HG03064 (cell line): ENCODE measurements at regions not wholly inside any gene's neighbourhood (a gene's known extent, or its start where the extent isn't known, plus 50 kb on each side); places are given as distances from the start of the nearest gene placed in this dataset.
"Not testable (repeated sequence)": the region's sequence is repeated elsewhere in the genome, so short reads cannot be mapped to it uniquely, and the experiment has no call there.

Experiments used
- ATAC-seq: cut with Tn5 transposase; IDR thresholded peaks from one replicate; pipeline ENCODE4 v1.9.1; 2021; ENCODE audit warnings: low read depth; ENCODE audit not compliant: unreplicated experiment

DNA sequence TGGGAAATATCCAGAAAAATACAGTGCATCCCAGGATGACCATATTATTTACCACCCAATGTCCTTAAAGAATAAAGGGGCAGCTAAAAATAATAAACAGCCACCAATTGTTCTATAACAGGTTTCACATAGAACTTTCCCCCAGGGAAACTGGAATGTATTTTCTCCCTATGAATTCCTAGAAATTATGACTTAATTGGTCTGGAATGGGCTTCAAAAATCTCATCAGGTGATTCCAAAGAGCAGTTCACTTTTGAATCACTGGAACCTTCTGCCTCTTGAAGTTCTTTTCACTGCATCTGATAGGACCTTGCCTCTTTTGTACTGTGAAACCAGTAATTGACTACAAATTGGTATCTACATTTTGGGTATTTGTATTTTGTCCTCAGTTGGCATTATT, 119.3 kb downstream of the ZNF330 start:
- ATAC-seq, result no peak

DNA sequence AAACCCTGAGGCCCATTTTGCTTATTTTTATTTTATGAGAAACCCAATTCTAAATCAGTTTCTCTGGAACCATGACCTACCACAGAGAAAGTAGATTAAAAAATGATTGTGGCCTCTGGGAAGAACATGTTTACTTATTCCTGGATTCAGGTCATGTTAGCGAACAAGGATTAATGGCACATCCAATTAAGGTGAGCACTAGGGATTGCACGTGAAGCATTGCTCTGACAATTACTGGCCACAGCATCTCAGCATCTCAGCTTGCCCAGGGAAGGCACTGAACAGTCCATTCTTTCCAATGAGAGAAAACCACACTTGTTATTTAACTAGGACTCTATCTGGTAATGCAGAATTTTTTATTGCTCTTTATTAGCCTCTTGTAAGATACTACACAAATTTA, 119.8 kb downstream of the ZNF330 start:
- ATAC-seq, result no peak

DNA sequence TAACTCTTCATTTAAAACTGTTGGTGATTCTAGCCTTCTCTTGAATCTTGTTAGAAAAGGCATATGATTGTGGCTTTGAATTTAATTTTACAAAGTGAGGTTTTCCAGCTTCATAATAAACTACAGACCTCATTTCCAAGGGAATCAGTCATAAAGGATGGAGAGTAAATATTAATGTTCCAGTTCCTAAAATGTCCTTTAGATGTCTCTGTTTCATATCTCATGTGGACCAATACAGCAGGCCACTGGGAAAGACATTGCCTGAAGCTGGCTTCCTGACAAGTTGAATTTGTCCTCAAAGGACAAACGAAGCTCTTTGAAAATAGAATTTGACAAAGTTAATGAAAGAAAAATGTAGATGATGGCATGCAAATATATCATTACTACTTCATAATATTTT, 125.4 kb downstream of the ZNF330 start:
- no peak for ATAC-seq

DNA sequence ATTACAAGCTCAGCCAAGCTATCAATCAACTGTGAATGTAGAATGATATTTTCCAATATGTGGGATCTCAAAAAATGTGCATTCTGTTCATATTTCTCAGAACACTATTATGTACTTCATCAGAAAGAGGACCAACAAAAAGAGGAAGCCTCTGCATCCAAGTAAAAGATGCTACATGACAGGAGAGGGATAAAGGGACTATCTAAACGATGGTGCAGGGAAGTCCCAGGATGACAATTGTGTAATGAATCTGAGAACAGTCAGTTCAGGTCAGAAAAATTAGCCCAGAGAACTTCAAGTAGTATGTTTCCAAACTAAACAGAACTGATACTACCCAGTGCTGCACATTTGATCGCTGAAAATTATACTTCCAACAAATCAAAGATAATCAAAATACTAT, 127.0 kb downstream of the ZNF330 start:
- no peak for ATAC-seq

DNA sequence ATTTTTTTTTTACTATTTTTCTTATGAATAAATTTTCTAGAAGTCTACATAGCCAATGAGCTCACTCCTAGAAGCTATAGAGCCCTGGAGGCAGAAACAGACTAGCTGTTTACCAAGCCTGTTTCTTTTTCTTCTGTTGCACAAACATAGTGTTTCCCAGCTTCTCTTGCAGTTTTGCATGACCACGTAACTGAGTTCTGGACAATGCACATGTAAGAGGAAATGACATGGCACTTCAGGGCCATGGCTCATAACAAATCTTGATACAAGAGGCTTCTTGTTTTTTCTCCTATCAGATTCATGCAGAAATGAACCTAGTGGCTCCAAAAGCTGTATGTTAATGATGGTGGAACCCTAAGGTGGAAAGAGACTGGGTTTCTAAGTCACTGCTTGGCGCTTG, 127.4 kb downstream of the ZNF330 start:
- no peak for ATAC-seq

DNA sequence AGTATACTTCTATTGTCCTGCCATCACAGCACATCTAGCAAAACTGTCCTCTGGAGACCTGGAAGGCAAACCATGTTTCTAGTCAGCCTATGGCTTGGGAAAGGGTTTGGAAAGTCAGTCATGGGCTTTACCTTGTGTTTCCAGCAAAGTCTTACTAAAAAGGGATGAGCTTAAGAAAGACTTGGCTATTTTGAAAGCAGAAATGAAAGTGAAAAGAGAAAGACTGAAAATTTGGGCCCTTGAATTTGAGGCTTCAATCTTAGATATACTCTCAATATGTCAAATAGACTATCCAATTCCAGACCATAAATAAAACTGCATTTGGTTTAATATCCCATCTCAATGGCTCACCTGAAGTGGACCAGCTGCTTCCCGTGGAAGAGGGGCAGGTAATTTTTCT, 127.9 kb downstream of the ZNF330 start:
- no peak for ATAC-seq

DNA sequence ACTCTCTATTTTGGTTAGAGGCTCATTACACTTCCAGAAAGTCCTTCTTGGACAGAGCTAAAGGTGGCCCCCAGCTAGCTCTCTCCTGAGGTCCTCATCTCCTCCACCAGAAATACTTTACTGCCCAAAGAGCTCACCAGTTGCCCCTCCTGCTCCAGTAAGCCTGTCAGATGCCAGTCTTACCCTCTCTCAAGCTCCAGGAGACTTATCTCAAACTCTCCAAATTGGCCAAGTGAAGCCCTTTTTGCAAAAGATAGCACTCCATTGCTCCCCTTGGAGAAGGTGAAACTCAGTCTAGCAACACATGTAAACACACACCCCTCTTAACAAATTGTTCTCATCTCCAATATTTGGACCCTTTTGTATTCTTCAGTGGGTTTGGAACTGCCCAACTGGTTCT, 128.5 kb downstream of the ZNF330 start:
- ATAC-seq, result no peak

DNA sequence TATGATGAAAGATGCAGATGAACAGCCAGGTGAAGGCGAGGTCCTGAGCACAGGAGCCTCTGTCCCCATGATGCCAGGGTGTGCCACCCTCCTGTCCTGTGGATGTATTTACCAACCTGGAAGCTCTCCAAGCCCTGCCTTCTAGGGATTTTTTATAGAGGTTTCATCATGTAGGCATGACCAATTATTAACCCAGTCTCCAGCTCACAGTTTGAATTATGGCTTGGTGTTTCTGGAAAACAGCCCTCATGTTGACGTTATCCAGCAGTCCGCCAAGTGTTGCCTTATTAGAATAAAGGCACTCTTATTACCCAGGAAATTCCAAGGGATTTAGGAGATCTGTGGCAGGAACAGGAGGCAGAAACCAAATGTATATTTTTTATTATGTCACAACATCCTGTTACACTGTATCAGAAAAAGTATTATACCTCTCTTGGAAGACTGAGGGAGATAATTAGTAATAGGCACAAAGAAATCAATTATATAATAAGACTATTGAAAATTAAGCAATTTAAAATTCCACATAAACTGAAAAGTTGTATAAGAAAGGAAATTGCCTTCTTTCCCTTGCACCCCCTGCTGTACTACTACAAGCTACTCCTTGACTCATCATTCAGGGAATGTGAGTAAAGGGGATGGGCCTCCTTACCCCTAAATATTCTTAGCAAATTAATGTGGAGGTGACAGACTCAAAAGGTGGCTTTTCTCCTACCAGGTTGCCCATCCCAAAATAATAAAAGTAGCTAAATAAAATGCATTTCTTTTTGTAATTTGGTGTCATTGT, 129.6 kb downstream of the ZNF330 start:
- no peak for ATAC-seq

DNA sequence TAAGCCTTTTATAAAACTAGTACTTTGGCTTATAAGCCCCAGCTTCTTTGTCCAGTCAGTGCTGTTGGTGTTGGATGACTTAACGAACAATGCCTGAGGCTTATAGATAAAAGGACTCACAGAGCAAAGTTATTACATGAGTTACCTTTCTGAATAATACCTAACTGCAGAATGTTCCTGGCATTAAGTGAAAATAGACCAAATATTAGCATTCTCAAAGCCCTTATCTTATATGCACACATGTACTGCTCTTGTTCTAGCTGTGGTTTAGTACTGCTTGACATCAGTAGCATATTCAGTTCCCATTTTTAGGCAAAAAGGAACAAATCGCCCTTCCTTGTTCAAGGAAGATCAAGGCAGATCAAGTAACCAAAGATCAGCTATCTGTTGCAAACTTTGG, 131.6 kb downstream of the ZNF330 start:
- no peak for ATAC-seq

DNA sequence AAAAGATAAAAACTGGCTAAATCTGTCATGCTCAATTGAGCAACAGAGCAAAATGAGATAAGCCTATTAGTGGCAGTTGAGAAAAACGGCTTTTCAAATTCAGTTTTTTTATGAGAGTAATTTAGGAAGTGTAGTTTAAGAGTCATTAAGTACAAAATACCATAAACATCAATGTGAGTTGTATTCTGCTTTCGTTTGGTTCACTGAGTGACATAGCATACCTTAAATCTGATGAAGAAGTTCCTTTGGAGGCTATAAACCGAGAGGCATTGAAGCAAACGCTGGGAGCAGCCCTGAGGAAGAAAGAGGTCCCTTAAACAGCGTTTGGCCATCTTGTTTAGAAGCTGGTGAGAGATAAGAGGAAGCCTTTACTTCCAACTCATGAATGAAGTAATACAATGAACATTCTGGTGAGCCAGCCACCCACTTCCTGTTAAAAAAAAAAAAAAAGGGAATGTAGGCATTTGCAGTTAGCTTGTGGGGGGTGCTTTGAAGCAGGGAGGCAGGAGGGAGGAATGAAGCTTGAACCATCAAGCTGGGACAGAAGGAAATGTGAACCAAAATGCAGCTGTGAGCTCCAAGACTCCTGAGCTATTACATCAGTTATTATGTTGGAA, 132.3 kb downstream of the ZNF330 start:
- ATAC-seq, result no peak

DNA sequence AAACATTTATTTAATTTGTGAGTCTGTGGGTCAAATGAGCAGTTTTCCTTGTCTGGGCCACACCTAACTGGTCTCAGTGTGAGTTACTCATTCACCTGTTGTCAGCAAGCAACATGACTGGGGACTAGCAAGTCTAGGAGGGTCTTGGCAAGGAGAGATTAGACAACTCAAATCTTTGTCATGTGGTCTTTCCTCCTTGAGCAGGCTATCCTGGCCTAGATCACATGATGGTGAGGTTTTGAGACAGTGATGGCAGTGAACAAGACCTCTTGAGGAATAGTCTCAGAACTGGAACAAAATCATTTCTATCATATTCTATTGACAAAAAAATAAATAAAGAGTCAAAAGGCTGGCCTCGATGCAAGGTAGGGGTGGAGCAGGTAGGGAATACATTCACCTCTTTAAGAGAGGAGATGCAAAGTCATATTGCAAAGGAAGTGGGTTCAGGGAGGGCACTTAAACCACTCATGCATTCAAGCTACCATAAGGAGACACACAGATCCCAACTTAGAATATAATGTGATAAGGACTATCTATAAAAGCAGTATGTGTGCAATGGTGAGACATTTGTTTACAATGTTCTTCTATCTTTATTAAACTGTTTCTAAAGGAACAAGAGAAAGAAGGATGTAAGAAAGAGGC, 135.7 kb downstream of the ZNF330 start:
- no peak for ATAC-seq

DNA sequence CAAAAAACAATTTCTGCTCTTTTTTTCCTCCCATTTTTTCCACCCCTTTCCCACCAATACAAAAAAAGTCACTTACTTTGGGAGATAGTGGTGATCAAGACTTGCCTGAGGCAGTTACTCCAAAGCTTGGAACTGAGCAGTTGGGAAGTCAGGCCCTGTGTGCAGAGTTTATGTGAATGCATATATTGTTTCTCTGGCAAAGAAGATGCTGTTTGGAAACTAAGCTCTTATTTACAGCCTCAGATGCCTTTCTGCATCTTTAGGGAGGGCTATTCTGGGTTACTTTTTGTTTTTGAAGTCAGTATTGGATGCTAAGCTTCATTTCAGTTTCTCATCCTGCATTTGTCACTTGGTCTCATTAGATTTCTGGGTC, 136.3 kb downstream of the ZNF330 start:
- no peak for ATAC-seq

DNA sequence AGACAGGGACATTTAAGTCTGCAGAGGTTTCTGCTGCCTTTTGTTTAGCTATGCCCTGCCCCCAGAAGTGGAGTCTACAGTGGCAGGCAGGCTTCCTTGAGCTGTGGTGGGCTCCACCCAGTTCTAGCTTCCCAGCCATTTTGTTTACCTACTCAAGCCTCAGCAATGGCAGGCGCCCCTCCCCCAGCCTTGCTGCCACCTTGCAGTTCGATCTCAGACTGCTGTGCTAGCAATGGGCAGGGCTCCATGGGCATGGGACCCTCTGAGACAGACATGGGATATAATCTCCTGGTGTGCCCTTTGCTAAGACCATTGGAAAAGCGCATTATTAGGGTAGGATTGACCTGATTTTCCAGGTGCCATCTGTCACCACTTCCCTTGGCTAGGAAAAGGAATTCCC, 147.5 kb downstream of the ZNF330 start:
- ATAC-seq, result not testable (repeated sequence)

DNA sequence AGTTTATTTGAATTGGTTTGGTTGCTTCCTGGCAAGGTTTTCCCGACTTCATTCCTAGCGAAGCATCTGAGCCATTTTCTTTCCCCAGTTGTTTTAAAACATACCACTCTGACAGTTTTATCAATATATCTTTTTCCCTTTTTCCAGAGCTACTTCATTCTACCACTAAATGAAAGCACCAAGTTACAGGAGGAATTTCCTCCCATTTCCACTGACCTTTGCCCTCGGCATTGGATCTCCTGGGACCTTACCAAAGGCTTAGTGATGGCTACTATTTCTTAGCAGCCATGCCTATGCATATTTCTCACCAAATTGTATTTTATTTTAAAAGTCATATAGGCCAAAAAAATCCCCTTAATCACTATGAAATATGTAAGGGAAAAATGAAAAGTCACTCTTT, 150.5 kb downstream of the ZNF330 start:
- ATAC-seq, result no peak

DNA sequence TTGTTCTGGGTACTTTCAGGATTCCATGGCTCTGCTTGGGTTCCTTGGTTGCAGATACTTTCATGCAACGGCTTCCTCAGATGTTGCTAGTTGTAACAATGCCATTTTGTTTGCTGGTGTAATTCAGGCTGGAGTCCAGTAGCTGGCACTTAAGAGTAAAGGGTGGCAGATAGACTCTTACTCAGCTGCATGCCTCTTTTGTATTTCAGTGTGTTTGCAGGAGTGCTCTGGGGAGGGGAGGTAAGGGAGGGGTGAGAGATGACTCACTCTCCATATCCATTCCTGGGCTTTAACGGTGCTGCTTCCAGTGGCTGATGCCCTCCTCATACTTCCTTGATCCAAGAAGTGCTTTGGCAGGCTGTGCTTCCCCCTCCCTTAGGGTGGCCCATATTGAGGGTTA, 155.2 kb downstream of the ZNF330 start:
- no peak for ATAC-seq

DNA sequence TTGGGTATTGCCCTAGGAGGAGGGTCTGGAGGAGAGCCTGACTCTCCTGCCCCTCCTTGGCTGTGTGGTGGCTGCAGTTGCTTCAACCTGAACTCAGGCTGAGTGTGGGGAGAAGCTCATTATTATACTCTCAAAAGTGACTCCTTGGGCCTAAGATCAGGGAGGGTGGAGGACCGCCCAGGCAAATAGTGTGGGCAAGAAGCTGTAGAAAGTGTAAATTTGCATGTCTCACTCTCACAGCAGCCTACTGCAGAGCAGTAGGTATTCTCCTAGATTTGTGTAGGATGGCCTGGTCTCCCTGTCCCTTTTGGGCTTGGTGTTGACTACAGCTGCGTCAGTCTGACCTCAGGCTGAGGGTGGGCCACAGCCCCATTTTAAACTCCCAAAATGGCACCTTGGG, 156.1 kb downstream of the ZNF330 start:
- no peak for ATAC-seq

DNA sequence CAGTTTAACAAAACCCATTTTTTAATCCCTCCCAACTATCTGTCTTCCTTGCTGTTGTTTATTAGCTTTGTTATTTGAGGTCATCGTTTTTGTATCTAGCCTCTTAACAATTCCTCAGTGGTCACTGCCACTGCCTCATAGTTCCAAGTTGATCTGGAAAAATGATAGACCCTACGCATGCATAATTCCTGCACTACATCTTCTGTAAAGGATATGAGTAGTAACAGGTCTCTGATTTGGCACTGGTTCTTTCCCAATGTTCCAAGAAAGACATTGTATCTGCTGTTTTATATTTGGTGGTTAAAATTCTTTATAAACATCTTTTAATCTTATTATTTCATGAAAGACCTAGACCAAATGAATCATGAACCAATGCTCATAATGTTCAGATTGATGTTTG, 166.6 kb downstream of the ZNF330 start:
- no peak for ATAC-seq

DNA sequence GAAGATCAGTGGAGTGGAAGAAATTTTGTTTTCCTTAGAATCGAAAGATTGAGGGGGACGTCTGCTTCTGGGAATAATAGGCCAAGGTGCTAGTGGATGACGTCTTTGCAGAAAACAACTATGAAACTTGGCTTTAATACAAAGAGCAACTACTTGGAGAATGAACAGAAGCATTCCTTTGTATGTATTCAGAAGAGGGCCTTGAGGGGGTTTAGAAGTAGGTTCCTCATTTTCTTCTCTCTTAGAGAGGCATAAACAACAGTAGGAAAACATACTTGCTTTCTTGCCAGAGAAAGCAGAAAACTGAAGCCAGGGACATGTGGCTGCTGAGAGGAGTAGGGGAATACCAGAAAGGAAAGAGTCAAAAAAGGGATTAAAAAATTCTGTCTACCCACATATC, 167.8 kb downstream of the ZNF330 start:
- no peak for ATAC-seq

DNA sequence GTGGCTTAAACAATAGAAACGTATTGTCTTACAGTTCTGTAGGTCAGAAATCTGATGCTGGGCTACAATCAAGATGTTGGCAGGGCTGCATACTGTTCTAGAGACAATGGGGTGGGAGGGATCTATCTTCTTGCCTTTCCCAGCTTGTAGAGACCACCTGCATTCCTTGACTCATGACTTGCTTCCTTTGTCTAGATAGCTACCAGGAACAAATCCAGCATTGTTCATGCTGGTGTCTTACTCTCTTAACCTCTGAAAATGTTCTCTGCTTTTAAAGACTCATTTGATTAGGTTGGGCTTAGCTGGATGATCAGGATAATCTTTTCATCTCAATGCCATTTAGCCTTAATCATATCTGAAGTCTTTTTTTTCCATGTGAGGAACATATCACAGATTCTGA, 169.0 kb downstream of the ZNF330 start:
- no peak for ATAC-seq

DNA sequence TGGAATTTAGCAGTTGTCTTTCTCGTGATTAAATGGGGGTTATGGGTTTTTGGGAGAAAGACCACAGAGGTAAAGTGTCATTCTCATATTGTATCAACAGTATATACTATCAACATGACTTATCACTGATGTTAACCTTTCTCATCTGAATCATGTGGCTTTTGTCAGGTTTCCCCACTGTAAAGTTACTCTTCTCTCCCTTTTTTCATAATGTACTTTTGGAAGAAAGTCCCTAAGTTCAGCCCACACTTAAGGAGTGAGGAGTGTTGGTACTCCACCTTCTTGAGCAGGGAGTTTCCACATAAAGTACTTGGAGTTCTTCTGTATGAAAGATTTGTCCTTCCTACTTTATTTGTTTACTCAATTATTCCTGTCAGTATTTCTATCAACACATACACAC, 169.9 kb downstream of the ZNF330 start:
- ATAC-seq, result no peak

DNA sequence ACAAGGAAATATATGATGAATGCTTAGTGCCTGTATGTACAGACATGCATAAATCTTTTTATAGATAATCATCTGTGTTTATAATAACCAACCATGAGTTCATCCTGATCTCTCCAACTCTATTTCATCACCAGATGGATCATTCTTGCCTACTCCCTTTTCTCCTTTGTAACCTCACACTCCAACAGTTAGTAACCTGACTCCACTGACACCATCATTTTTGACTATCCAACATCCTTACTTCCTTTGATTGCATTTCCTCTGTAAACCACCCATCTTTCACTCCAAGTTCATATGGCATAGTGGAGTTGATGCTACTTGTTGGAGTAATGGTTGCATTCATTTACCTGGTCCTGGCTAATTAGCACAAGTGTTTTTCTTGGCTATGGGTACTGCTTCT, 170.6 kb downstream of the ZNF330 start:
- ATAC-seq, result no peak

DNA sequence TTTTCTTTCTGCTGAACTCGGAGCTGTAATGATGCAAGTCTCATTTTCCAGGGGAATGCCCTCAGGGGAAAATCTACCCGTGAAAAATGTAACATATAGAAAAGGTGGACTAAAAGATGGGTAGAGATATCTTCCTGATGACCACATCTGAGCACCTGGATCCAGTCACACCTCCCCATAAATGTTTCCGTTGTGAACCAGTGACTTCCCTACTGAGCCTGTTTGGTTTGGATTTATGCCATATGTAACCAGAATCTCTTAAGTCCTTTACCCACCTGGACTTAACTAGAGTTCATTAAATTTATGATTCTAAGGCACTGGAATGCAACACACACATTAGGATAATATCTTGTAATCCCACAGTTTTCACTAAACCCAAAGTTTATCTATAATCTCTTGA, 171.1 kb downstream of the ZNF330 start:
- no peak for ATAC-seq
